HepG2 (cell line): ENCODE measurements at regions not wholly inside any gene's neighbourhood (a gene's known extent, or its start where the extent isn't known, plus 50 kb on each side); places are given as distances from the start of the nearest gene placed in this dataset.

Experiments
- ATAC-seq: fragments of 200-7000 bp; cut with Tn5 transposase; 3 replicates; pipeline ENCODE4 v1.9.1; 2020; ENCODE audit warnings: mild to moderate bottlenecking, moderate library complexity
- BruUV-seq: library from RNA; stranded (reverse); fragments of 400-500 nt; replicated peaks from 2 replicates; lab custom pipeline; 2021; lab: Mats Ljungman, UMichigan
- CTCF ChIA-PET: fragments of 300-600 bp; formaldehyde crosslinking; extraction: SDS; loops from one replicate; lab custom pipeline; 2021; ENCODE audit warnings: low total read pairs, inconsistent platforms, low intra/inter-chr PET ratio; lab: Yijun Ruan, JAX
- POLR2A ChIA-PET: fragments of 350-600 bp; sonication (Branson Sonifier 250); formaldehyde crosslinking; loops from one replicate; lab custom pipeline; 2020; ENCODE audit warnings: antibody characterized with exemption, inconsistent platforms; lab: Yijun Ruan, JAX
- DNase-seq: peaks from one replicate; pipeline ENCODE4 v3.0.0-alpha.2; 2015; ENCODE audit warnings: low spot score
- FAIRE-seq: peaks from 3 replicates; lab custom pipeline; 2011; peaks lifted over from hg19 to GRCh38; lab: Jason Lieb, UNC
- H2AFZ ChIP-seq: one replicate; pipeline ENCODE4 v1.6.1; 2011; ENCODE audit warnings: low read length, inconsistent platforms
- H3K27ac ChIP-seq: fragments of 300-600 bp; 3 replicates; pipeline ENCODE4 v1.8.0; 2011; ENCODE audit warnings: mixed run types, mild to moderate bottlenecking, mixed read lengths, low read length, inconsistent platforms; ENCODE audit not compliant: insufficient read depth; ENCODE audit errors: extremely low read length
- H3K27me3 ChIP-seq, 2 experiments: fragments of 200-600 bp in 1 of 2; 2 replicates in 1 of 2; 3 replicates in 1 of 2; pipeline versions ENCODE4 v1.6.0 to v1.8.0; 2011; ENCODE audit warnings: low read length in 2 of 2, mild to moderate bottlenecking in 2 of 2, moderate library complexity in 2 of 2, inconsistent platforms in 1 of 2; ENCODE audit not compliant: insufficient read depth in 2 of 2, control insufficient read depth in 1 of 2
- H3K36me3 ChIP-seq, 2 experiments: fragments of 200-600 bp in 1 of 2; replicated peaks in 1 of 2; 2 replicates in 1 of 2; 3 replicates in 1 of 2; pipeline versions ENCODE4 v1.5.1 to v1.8.0; 2011; ENCODE audit warnings: low read length in 2 of 2, inconsistent platforms in 1 of 2; ENCODE audit not compliant: insufficient read depth in 2 of 2, control insufficient read depth in 1 of 2
- H3K4me1 ChIP-seq: 2 replicates; pipeline ENCODE4 v1.5.1; 2012; ENCODE audit warnings: low read length, inconsistent platforms; ENCODE audit not compliant: insufficient read depth
- H3K4me2 ChIP-seq: 2 replicates; pipeline ENCODE4 v1.6.0; 2011; ENCODE audit warnings: low read depth, low read length, inconsistent platforms
- H3K4me3 ChIP-seq, 3 experiments: fragments of 200-600 bp in 1 of 3; sonication (generic), shearing (Covaris generic) in 1 of 3; replicated peaks in 1 of 3; 2 replicates each; pipeline ENCODE4 v1.5.1; 2011 to 2016; ENCODE audit warnings: low read length in 3 of 3, inconsistent platforms in 2 of 3, low read depth in 2 of 3, mild to moderate bottlenecking in 2 of 3, control low read depth in 1 of 3, mixed read lengths in 1 of 3; ENCODE audit not compliant: insufficient read depth in 1 of 3
- H3K79me2 ChIP-seq: one replicate; pipeline ENCODE4 v1.6.1; 2011; ENCODE audit warnings: low read length, inconsistent platforms; ENCODE audit not compliant: insufficient read depth
- H3K9ac ChIP-seq: 2 replicates; pipeline ENCODE4 v1.6.0; 2011; ENCODE audit warnings: mild to moderate bottlenecking, low read depth, low read length, inconsistent platforms; ENCODE audit not compliant: insufficient read depth
- H3K9me3 ChIP-seq: 2 replicates; pipeline ENCODE4 v1.5.1; 2012; ENCODE audit warnings: mild to moderate bottlenecking, low read length
- H4K20me1 ChIP-seq: 2 replicates; pipeline ENCODE4 v1.6.0; 2011; ENCODE audit warnings: inconsistent platforms, mild to moderate bottlenecking, low read length, moderate library complexity; ENCODE audit not compliant: insufficient read depth
- AKAP8 ChIP-seq: sonication (generic); formaldehyde crosslinking; IDR thresholded peaks from 2 replicates; pipeline ENCODE4 v1.5.1; 2020; ENCODE audit warnings: mild to moderate bottlenecking, missing genetic modification reagents
- BRF2 ChIP-seq: sonication (generic); formaldehyde crosslinking; IDR thresholded peaks from 2 replicates; pipeline ENCODE4 v1.8.1; 2022; ENCODE audit warnings: mild to moderate bottlenecking, missing genetic modification reagents
- GLI4 ChIP-seq: sonication (generic); formaldehyde crosslinking; IDR thresholded peaks from 2 replicates; pipeline ENCODE4 v1.5.1; 2020; ENCODE audit warnings: missing genetic modification reagents, mild to moderate bottlenecking, moderate library complexity, borderline replicate concordance
- GZF1 ChIP-seq: sonication (generic); formaldehyde crosslinking; IDR thresholded peaks from 2 replicates; pipeline ENCODE4 v1.5.1; 2020; ENCODE audit warnings: mild to moderate bottlenecking, missing genetic modification reagents
- HCFC1 ChIP-seq: fragments of 150-350 bp; IDR thresholded peaks from 2 replicates; pipeline ENCODE4 v1.6.1; 2014; ENCODE audit warnings: low read depth, low read length
- MYC ChIP-seq: sonication (generic); formaldehyde crosslinking; IDR thresholded peaks from 2 replicates; pipeline ENCODE4 v1.9.0; 2021; ENCODE audit warnings: missing genetic modification reagents, borderline replicate concordance
- STAT5B ChIP-seq: sonication (generic); formaldehyde crosslinking; IDR thresholded peaks from 2 replicates; pipeline ENCODE4 v1.4.0; 2020; ENCODE audit warnings: missing genetic modification reagents
- ZMAT5 ChIP-seq: sonication (generic); formaldehyde crosslinking; IDR thresholded peaks from 2 replicates; pipeline ENCODE4 v1.5.0; 2020; ENCODE audit warnings: mild to moderate bottlenecking, low read depth, missing genetic modification reagents, borderline replicate concordance
- ZNF256 ChIP-seq: sonication (generic); formaldehyde crosslinking; conservative IDR thresholded peaks from 2 replicates; pipeline ENCODE4 v1.4.0; 2020; ENCODE audit warnings: missing genetic modification reagents
- ZNF362 ChIP-seq: sonication (generic); formaldehyde crosslinking; IDR thresholded peaks from 2 replicates; pipeline ENCODE4 v1.4.0; 2020; ENCODE audit warnings: missing genetic modification reagents, mild to moderate bottlenecking, borderline replicate concordance
- ZNF552 ChIP-seq: sonication (generic); formaldehyde crosslinking; IDR thresholded peaks from 2 replicates; pipeline ENCODE4 v1.9.0; 2022; ENCODE audit warnings: missing genetic modification reagents, mild to moderate bottlenecking, borderline replicate concordance
- ZNF605 ChIP-seq: sonication (generic); formaldehyde crosslinking; IDR thresholded peaks from 2 replicates; pipeline ENCODE4 v1.8.0; 2022; ENCODE audit warnings: mild to moderate bottlenecking, missing genetic modification reagents
- ZNF709 ChIP-seq: sonication (generic); formaldehyde crosslinking; IDR thresholded peaks from 2 replicates; pipeline ENCODE4 v1.5.0; 2020; ENCODE audit warnings: mild to moderate bottlenecking, missing genetic modification reagents
- WGBS: methylation state at CpG from one replicate; pipeline ENCODE4 v1.1.6; 2017; ENCODE audit warnings: low lambda C conversion rate; 5-methylcytosine and 5-hydroxymethylcytosine counted together
- in situ Hi-C: cut with HindIII; loops from 2 replicates; pipeline ENCODE4 v1.10.0; 2017; ENCODE audit warnings: low pct_unique_long_range_greater_than_20kb; ENCODE audit not compliant: extremely low pct_ligation_motif_present
- intact Hi-C: fragments of 100-400 bp; cut with micrococcal nuclease; formaldehyde crosslinking; loops from one replicate; pipeline ENCODE4 v1.10.0; 2022; ENCODE audit not compliant: unreplicated experiment

GRCh38 chr4:159035570-159035969 is 67.3 kb upstream of the RAPGEF2 start:
- WGBS: 2% methylated on average over 1 of the region's 1 CpG
- Histone ChIP-seq H3K9me3 (no peaks in the 10 kb centered on the region), H3K9ac (no peak overlapping the region), H3K4me2 (no peak overlapping the region), H3K4me3 (no peak overlapping the region), H3K27me3 (0 out of 5 replicates have a peak, but pooled peaks cover 0 to 2% of the 10 kb centered on the region in 2 experiments), H4K20me1 (no peaks in the 10 kb centered on the region), H3K4me1 (no peaks in the 10 kb centered on the region), H3K27ac (no peak overlapping the region), H3K79me2 (no peaks in the 10 kb centered on the region), H2AFZ (no peak overlapping the region), H3K36me3 (no peaks in the 10 kb centered on the region)
- no peak for DNase-seq
- no peak for ATAC-seq
- CTCF ChIA-PET: no interaction called here
- in situ Hi-C loops (no loop called here), intact Hi-C loops (no loop called here)
- POLR2A ChIA-PET: no interaction called here
- no TSS peak for BruUV-seq
- TF ChIP-seq ZMAT5 (no peak), ZNF709 (CRISPR knock-in tag) (no peak), MYC (CRISPR knock-in tag) (no peak), ZNF552 (CRISPR knock-in tag) (no peak), AKAP8 (CRISPR knock-in tag) (no peak), BRF2 (CRISPR knock-in tag) (no peak), GLI4 (CRISPR knock-in tag) (no peak)
- no peak for FAIRE-seq

GRCh38 chr4:159038536-159038935 is 64.3 kb upstream of the RAPGEF2 start:
- BruUV-seq: no TSS peak
- FAIRE-seq: no peak

More at GRCh38 chr4:159038536-159038935, 64.3 kb upstream of the RAPGEF2 start:
- TF ChIP-seq GZF1 (no peak), HCFC1 (no peak), ZNF362 (no peak), ZNF605 (CRISPR knock-in tag) (no peak), STAT5B (CRISPR knock-in tag) (no peak), ZNF256 (CRISPR knock-in tag) (no peak)
- ChIA-PET POLR2A (no interaction called here), CTCF (no interaction called here)
- Histone ChIP-seq H2AFZ (no peak overlapping the region), H3K27me3 (0 out of 5 replicates have a peak, but pooled peaks cover 0 to 2% of the 10 kb centered on the region in 2 experiments), H3K79me2 (no peaks in the 10 kb centered on the region), H3K9ac (no peak overlapping the region), H3K27ac (no peak overlapping the region), H3K4me1 (no peaks in the 10 kb centered on the region), H4K20me1 (no peaks in the 10 kb centered on the region), H3K4me3 (no peak overlapping the region), H3K4me2 (no peak overlapping the region), H3K36me3 (no peaks in the 10 kb centered on the region), H3K9me3 (no peaks in the 10 kb centered on the region)
- DNase-seq (no peak), ATAC-seq (no peak)
- in situ Hi-C loops (no loop called here), intact Hi-C loops (no loop called here)
- 61% methylated on average over 3 of the region's 3 CpGs for WGBS
